ENCODE measurements at regions not wholly inside any gene's neighbourhood (a gene's known extent, or its start where the extent isn't known, plus 50 kb on each side); places are given as distances from the start of the nearest gene placed in this dataset.
A peak's percentile ranks its signal among the peaks of the same experiment; 100 is the strongest.

DNA sequence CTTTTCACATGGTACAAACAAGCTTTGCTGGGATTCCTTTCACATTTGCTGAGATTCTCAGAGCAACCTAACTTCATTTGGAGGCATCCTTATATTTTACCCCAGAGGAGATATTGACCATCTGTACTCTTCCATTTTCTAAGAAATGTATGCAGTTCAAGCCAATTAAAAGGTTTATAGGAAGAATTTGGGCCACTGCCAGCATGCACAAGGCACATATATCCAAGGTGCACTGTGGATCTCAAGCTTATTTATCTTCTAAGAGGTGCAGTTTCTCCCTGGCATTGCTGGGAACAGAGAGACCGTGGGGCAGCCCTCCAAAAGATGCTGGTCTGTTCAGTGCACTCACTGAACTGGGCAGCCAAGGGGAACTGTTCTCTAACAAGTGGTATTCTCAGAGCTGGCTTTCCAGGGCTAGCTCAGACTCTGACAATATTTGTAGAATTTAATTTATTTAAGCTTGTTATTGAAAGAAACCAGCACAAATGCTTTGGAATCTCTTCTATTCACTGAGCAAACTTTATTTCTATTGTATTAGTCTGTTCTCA, 213.3 kb downstream of the TENT4A start:
- DNase-seq: no peak
- no peaks in the 10 kb centered on the region for H3K36me3 ChIP-seq
- H3K9me3 ChIP-seq: no peaks in the 10 kb centered on the region
- no peak overlapping the region for H3K4me3 ChIP-seq
- H3K27me3 ChIP-seq: no peaks in the 10 kb centered on the region; the same call in 1 of the 2 replicates

- Histone ChIP-seq H3K9me3 (no peaks in the 10 kb centered on the region), H3K36me3 (no peaks in the 10 kb centered on the region), H3K27me3 (peaks cover 9% of the 10 kb centered on the region; the same call in 1 of the 2 replicates), H3K4me3 (no peak overlapping the region)
- no peak for DNase-seq
These were observed 222.8 kb downstream of the TENT4A start for GRCh38 chr5:6936031-6936430.

GRCh38 chr5:6937677-6938076, 224.4 kb downstream of the TENT4A start:
- H3K4me3 ChIP-seq: no peak overlapping the region

GRCh38 chr5:6941631-6942030, 228.4 kb downstream of the TENT4A start:
- H3K27me3 ChIP-seq: peaks cover 6% of the 10 kb centered on the region
- DNase-seq: no peak
- no peaks in the 10 kb centered on the region for H3K36me3 ChIP-seq
- H3K9me3 ChIP-seq: no peaks in the 10 kb centered on the region
- no peak overlapping the region for H3K4me3 ChIP-seq

More at GRCh38 chr5:6937677-6938076, 224.4 kb downstream of the TENT4A start:
- DNase-seq: no peak
- Histone ChIP-seq H3K9me3 (no peaks in the 10 kb centered on the region), H3K27me3 (peaks cover 9% of the 10 kb centered on the region; the same call in 1 of the 2 replicates), H3K36me3 (no peaks in the 10 kb centered on the region)

GRCh38 chr5:6943197-6944112, 230.2 kb downstream of the TENT4A start:
- peaks cover 5% of the 10 kb centered on the region for H3K27me3 ChIP-seq
- DNase-seq: no peak
- no peaks in the 10 kb centered on the region for H3K36me3 ChIP-seq
- no peaks in the 10 kb centered on the region for H3K9me3 ChIP-seq
- H3K4me3 ChIP-seq: no peak overlapping the region

- Histone ChIP-seq H3K9me3 (no peaks in the 10 kb centered on the region), H3K27me3 (peaks cover 2% of the 10 kb centered on the region; the same call in 1 of the 2 replicates), H3K36me3 (no peaks in the 10 kb centered on the region), H3K4me3 (no peak overlapping the region)
- no peak for DNase-seq
These were observed 235.3 kb downstream of the TENT4A start for GRCh38 chr5:6948562-6948961.

- H3K36me3 ChIP-seq: no peaks in the 10 kb centered on the region
- no peaks in the 10 kb centered on the region for H3K9me3 ChIP-seq
- H3K4me3 ChIP-seq: no peak overlapping the region
- DNase-seq: no peak
- peaks cover 2% of the 10 kb centered on the region; the same call in 1 of the 2 replicates for H3K27me3 ChIP-seq
These were observed 236.0 kb downstream of the TENT4A start for GRCh38 chr5:6949230-6949629.

DNA sequence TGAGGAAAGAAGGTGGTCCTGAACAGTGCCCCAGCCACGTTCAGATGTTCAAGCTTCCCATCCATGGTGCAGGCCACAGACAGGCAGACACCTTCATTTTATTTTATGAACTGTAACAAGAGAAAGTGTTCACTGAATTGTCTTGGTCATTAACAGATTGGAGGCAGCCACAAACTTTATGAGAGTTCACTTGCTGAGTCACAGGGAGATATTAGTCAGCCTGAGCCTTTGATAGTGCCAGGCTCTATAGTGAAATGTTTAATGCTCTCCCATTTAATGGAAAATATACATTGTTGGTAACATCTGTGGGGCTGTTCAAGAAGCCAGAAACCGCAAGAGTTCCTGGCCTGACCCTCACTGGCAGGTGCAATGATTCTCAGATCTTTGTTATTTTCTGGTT, 237.0 kb downstream of the TENT4A start:
- no peaks in the 10 kb centered on the region for H3K36me3 ChIP-seq
- no peaks in the 10 kb centered on the region for H3K9me3 ChIP-seq
- DNase-seq: peak; percentile 17
- no peak overlapping the region for H3K4me3 ChIP-seq
- H3K27me3 ChIP-seq: peaks cover 2% of the 10 kb centered on the region; the same call in 1 of the 2 replicates

DNA sequence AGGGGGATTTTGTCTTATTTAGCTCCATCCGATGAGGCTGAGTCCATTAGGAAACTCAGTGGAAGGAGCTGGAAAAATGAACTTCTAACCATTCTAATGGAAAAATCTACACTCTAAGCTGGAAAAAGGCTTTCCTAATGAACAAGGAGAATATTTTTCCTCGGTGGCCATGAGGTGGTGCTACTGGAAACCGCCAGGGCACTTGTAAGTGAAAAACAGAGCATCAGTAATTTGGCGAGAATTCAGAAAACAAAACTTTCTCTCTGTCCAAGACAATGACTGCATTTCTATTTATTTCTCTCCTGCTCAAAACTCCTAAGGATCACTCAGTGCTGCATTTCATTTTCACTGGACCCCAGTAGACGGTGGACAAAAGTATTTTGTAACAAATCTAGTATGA, 237.6 kb downstream of the TENT4A start:
- Histone ChIP-seq H3K27me3 (peaks cover 2% of the 10 kb centered on the region; the same call in 1 of the 2 replicates), H3K9me3 (no peaks in the 10 kb centered on the region), H3K4me3 (no peak overlapping the region), H3K36me3 (no peaks in the 10 kb centered on the region)
- no peak for DNase-seq

DNA sequence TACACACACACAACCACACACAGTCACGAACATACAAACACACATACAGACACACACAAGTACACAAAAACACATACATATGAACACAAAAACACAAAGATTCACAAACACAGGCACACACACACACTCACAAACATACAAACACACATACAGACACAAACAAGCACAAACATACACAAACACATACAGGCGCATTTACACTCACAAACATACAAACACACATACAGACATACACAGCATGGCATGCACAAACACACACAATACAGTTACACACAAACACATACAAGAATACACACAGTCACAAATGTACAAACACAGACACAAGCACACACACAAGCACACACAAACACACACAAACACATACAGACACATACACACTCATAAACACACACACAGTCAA, 247.9 kb downstream of the TENT4A start:
- no peaks in the 10 kb centered on the region for H3K9me3 ChIP-seq
- H3K4me3 ChIP-seq: no peak overlapping the region
- no peaks in the 10 kb centered on the region for H3K36me3 ChIP-seq
- no peak for DNase-seq
- H3K27me3 ChIP-seq: no peaks in the 10 kb centered on the region

GRCh38 chr5:6961837-6962635, 248.8 kb downstream of the TENT4A start:
- H3K4me3 ChIP-seq: no peak overlapping the region
- no peak for DNase-seq
- H3K9me3 ChIP-seq: no peaks in the 10 kb centered on the region
- no peaks in the 10 kb centered on the region for H3K36me3 ChIP-seq
- H3K27me3 ChIP-seq: no peaks in the 10 kb centered on the region

GRCh38 chr5:6976971-6977370, 263.7 kb downstream of the TENT4A start:
- no peak overlapping the region for H3K4me3 ChIP-seq
- DNase-seq: no peak
- H3K36me3 ChIP-seq: no peaks in the 10 kb centered on the region
- no peaks in the 10 kb centered on the region for H3K9me3 ChIP-seq
- H3K27me3 ChIP-seq: peaks cover 5% of the 10 kb centered on the region; the same call in 1 of the 2 replicates

GRCh38 chr5:6979061-6979460, 265.8 kb downstream of the TENT4A start:
- Histone ChIP-seq H3K27me3 (peaks cover 5% of the 10 kb centered on the region; the same call in 1 of the 2 replicates), H3K9me3 (no peaks in the 10 kb centered on the region; the same call in 1 of the 2 replicates), H3K4me3 (no peak overlapping the region), H3K36me3 (no peaks in the 10 kb centered on the region)
- no peak for DNase-seq

GRCh38 chr5:6989230-6989629, 276.0 kb downstream of the TENT4A start:
- Histone ChIP-seq H3K27me3 (peaks cover 10% of the 10 kb centered on the region), H3K9me3 (no peaks in the 10 kb centered on the region), H3K36me3 (no peaks in the 10 kb centered on the region), H3K4me3 (no peak overlapping the region)
- no peak for DNase-seq

DNA sequence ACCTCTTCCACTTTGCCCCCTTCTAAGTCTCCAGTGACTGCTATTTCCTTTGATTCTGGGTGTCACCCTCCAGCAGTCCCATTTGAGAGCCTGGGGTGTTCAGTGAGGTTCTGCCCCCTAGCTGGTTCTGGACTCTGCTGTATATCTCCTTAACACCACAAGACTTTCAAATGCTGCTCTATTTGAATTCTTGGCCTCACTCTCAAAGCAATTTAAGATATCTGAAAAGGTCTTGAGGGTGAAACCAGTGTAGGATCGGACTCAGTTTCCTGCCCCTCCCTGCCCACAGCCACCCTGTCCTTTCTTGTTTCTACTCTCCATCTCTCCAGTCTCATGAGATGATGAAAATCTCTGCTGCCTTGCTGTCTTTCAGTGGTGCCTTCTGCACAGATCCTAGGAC, 280.9 kb downstream of the TENT4A start:
- Histone ChIP-seq H3K27me3 (peaks cover 3% of the 10 kb centered on the region; the same call in 1 of the 2 replicates), H3K4me3 (no peak overlapping the region), H3K36me3 (no peaks in the 10 kb centered on the region), H3K9me3 (no peaks in the 10 kb centered on the region)
- no peak for DNase-seq

- no peaks in the 10 kb centered on the region for H3K36me3 ChIP-seq
- no peak for DNase-seq
These were observed 281.9 kb downstream of the TENT4A start for GRCh38 chr5:6995115-6995514.

GRCh38 chr5:7000310-7000709, 287.1 kb downstream of the TENT4A start:
- Histone ChIP-seq H3K36me3 (no peaks in the 10 kb centered on the region), H3K27me3 (no peaks in the 10 kb centered on the region), H3K4me3 (no peak overlapping the region), H3K9me3 (no peaks in the 10 kb centered on the region)
- no peak for DNase-seq

More at GRCh38 chr5:6995115-6995514, 281.9 kb downstream of the TENT4A start:
- Histone ChIP-seq H3K4me3 (no peak overlapping the region), H3K27me3 (peaks cover 3% of the 10 kb centered on the region; the same call in 1 of the 2 replicates), H3K9me3 (no peaks in the 10 kb centered on the region)

Data from MG63 (cell line).